ENCODE measurements at regions not wholly inside any gene's neighbourhood (a gene's known extent, or its start where the extent isn't known, plus 50 kb on each side); places are given as distances from the start of the nearest gene placed in this dataset.

GRCh38 chr3:105130911-105131310 is 235.8 kb upstream of the ALCAM start:
- Histone ChIP-seq H3K27me3 (no peaks in the 10 kb centered on the region), H3K4me3 (no peak overlapping the region), H3K36me3 (no peaks in the 10 kb centered on the region), H3K27ac (no peak overlapping the region), H3K4me2 (no peak overlapping the region), H3K9me3 (ENCODE audit: low read depth) (peaks cover 8% of the 10 kb centered on the region), H4K20me1 (ENCODE audit: low read depth) (no peaks in the 10 kb centered on the region), H3K79me2 (ENCODE audit: low read depth) (no peaks in the 10 kb centered on the region), H3K4me1 (no peaks in the 10 kb centered on the region), H3K9ac (no peak overlapping the region), H2AFZ (replicated peaks) (no peak overlapping the region), H3F3A (ENCODE audit: low read depth) (no peaks in the 10 kb centered on the region)
- H3K4me1 Mint-ChIP-seq: no peaks in the 10 kb centered on the region
- no peaks in the 10 kb centered on the region for H3K36me3 Mint-ChIP-seq
- no peak for DNase-seq (ENCODE audit: low spot score)
- peaks cover 2% of the 10 kb centered on the region for H3K27me3 Mint-ChIP-seq (ENCODE audit: insufficient read depth, low read depth)
- H3K27ac Mint-ChIP-seq: no peak overlapping the region
- TF ChIP-seq EZH2 (IDR thresholded peaks at IDR 0.05) (no peak), CTCF (IDR thresholded peaks at IDR 0.05) (no peak), EZH2phosphoT487 (IDR thresholded peaks at IDR 0.05) (no peak)
- no peak overlapping the region for H3K4me3 Mint-ChIP-seq
- peaks cover 26% of the 10 kb centered on the region for H3K9me3 Mint-ChIP-seq

- Histone ChIP-seq H3K9me3 (ENCODE audit: low read depth) (no peaks in the 10 kb centered on the region), H3K4me1 (no peaks in the 10 kb centered on the region), H3K36me3 (no peaks in the 10 kb centered on the region), H3K27me3 (no peaks in the 10 kb centered on the region), H3K4me3 (no peak overlapping the region), H3F3A (ENCODE audit: low read depth) (no peaks in the 10 kb centered on the region), H3K9ac (no peak overlapping the region), H3K79me2 (ENCODE audit: low read depth) (no peaks in the 10 kb centered on the region), H4K20me1 (ENCODE audit: low read depth) (no peaks in the 10 kb centered on the region), H3K27ac (no peak overlapping the region), H3K4me2 (no peak overlapping the region), H2AFZ (replicated peaks) (no peak overlapping the region)
- no peak for TF ChIP-seq CTCF (IDR thresholded peaks at IDR 0.05)
- TF ChIP-seq EZH2phosphoT487 (IDR thresholded peaks at IDR 0.05): no peak
- TF ChIP-seq EZH2 (IDR thresholded peaks at IDR 0.05): no peak
- peaks cover 2% of the 10 kb centered on the region for H3K4me1 Mint-ChIP-seq
- H3K4me3 Mint-ChIP-seq: no peak overlapping the region
- H3K36me3 Mint-ChIP-seq: no peaks in the 10 kb centered on the region
- DNase-seq (ENCODE audit: low spot score): no peak
- no peak overlapping the region for H3K27ac Mint-ChIP-seq
- H3K27me3 Mint-ChIP-seq (ENCODE audit: insufficient read depth, low read depth): peaks cover 2% of the 10 kb centered on the region
- H3K9me3 Mint-ChIP-seq: peaks cover 2% of the 10 kb centered on the region
These were observed 228.8 kb upstream of the ALCAM start for GRCh38 chr3:105137911-105138310.

- no peaks in the 10 kb centered on the region for H3K36me3 ChIP-seq
- H3K4me1 ChIP-seq: no peaks in the 10 kb centered on the region
- H3K4me3 ChIP-seq: no peak overlapping the region
- H4K20me1 ChIP-seq (ENCODE audit: low read depth): no peaks in the 10 kb centered on the region
- no peaks in the 10 kb centered on the region for H3F3A ChIP-seq (ENCODE audit: low read depth)
- Mint-ChIP-seq H3K4me1 (peaks cover 2% of the 10 kb centered on the region), H3K27ac (no peak overlapping the region), H3K4me3 (no peak overlapping the region), H3K27me3 (ENCODE audit: insufficient read depth, low read depth) (peaks cover 2% of the 10 kb centered on the region), H3K36me3 (no peaks in the 10 kb centered on the region), H3K9me3 (peaks cover 2% of the 10 kb centered on the region)
- H3K4me2 ChIP-seq: no peak overlapping the region
- H3K9me3 ChIP-seq (ENCODE audit: low read depth): no peaks in the 10 kb centered on the region
- no peaks in the 10 kb centered on the region for H3K27me3 ChIP-seq
- no peak overlapping the region for H3K9ac ChIP-seq
- no peak for DNase-seq (ENCODE audit: low spot score)
- H2AFZ ChIP-seq (replicated peaks): no peak overlapping the region
- H3K79me2 ChIP-seq (ENCODE audit: low read depth): no peaks in the 10 kb centered on the region
- H3K27ac ChIP-seq: no peak overlapping the region
- TF ChIP-seq CTCF (IDR thresholded peaks at IDR 0.05) (no peak), EZH2 (IDR thresholded peaks at IDR 0.05) (no peak), EZH2phosphoT487 (IDR thresholded peaks at IDR 0.05) (no peak)
These were observed 226.7 kb upstream of the ALCAM start for GRCh38 chr3:105139881-105140560.

Measured in neural progenitor cell (in vitro differentiated cells).